Liver (tissue), 8 donors: ENCODE measurements at regions not wholly inside any gene's neighbourhood (a gene's known extent, or its start where the extent isn't known, plus 50 kb on each side); places are given as distances from the start of the nearest gene placed in this dataset.

ENCODE experiments used
- DNase-seq: peaks from one replicate; pipeline ENCODE4 v3.0.0-alpha.2; 2017; ENCODE audit warnings: low spot score
- H3K27ac ChIP-seq, 2 donors: one replicate each; pipeline ENCODE4 v1.7.0; 2013; ENCODE audit warnings: inconsistent platforms in 2 of 2, low read length in 2 of 2, control low read depth in 1 of 2, low read depth in 1 of 2, mild to moderate bottlenecking in 1 of 2
- H3K27me3 ChIP-seq, 4 donors: one replicate each; pipeline versions ENCODE4 v1.6.1 to v1.7.0; 2013; ENCODE audit warnings: low read length in 3 of 4, inconsistent platforms in 1 of 4, mild to moderate bottlenecking in 1 of 4, moderate library complexity in 1 of 4; ENCODE audit not compliant: control insufficient read depth in 4 of 4, insufficient read depth in 4 of 4
- H3K36me3 ChIP-seq, 4 donors: one replicate each; pipeline versions ENCODE4 v1.6.1 to v1.7.0; 2013; ENCODE audit warnings: low read length in 3 of 4, mild to moderate bottlenecking in 3 of 4, low read depth in 1 of 4, moderate library complexity in 1 of 4; ENCODE audit not compliant: control insufficient read depth in 4 of 4, insufficient read depth in 3 of 4
- H3K4me1 ChIP-seq, 4 donors: one replicate each; pipeline versions ENCODE4 v1.6.1 to v1.7.0; 2013; ENCODE audit warnings: low read length in 3 of 4, mild to moderate bottlenecking in 3 of 4, moderate library complexity in 1 of 4; ENCODE audit not compliant: control insufficient read depth in 4 of 4, insufficient read depth in 4 of 4
- H3K4me3 ChIP-seq, 3 donors: one replicate each; pipeline versions ENCODE4 v1.6.1 to v1.7.0; 2013; ENCODE audit warnings: low read length in 3 of 3, control low read depth in 1 of 3, low read depth in 1 of 3, mild to moderate bottlenecking in 1 of 3
- H3K9ac ChIP-seq, 2 donors: one replicate each; pipeline ENCODE4 v1.7.0; 2013; ENCODE audit warnings: low read length in 2 of 2, mild to moderate bottlenecking in 2 of 2, moderate library complexity in 2 of 2, control low read depth in 1 of 2, low read depth in 1 of 2
- H3K9me3 ChIP-seq, 4 donors: one replicate each; pipeline versions ENCODE4 v1.6.1 to v1.7.0; 2013; ENCODE audit warnings: low read length in 3 of 4; ENCODE audit not compliant: control insufficient read depth in 4 of 4
- EGR1 ChIP-seq, 2 donors: IDR thresholded peaks; 2 replicates each; pipeline ENCODE4 v1.6.1; 2016 to 2018; ENCODE audit warnings: antibody characterized with exemption in 2 of 2, low read depth in 2 of 2
- FOXA1 ChIP-seq: IDR thresholded peaks from 2 replicates; pipeline ENCODE4 v1.6.1; 2016; ENCODE audit warnings: antibody characterized with exemption
- FOXA2 ChIP-seq: IDR thresholded peaks from 2 replicates; pipeline ENCODE4 v1.6.1; 2016; ENCODE audit warnings: antibody characterized with exemption
- GABPA ChIP-seq, 2 donors: IDR thresholded peaks in 1 of 2; conservative IDR thresholded peaks in 1 of 2; 2 replicates each; pipeline ENCODE4 v1.6.1; 2016; ENCODE audit warnings: antibody characterized with exemption in 2 of 2, mild to moderate bottlenecking in 1 of 2, moderate library complexity in 1 of 2
- HNF4A ChIP-seq, 2 donors: conservative IDR thresholded peaks; 2 replicates each; pipeline ENCODE4 v1.6.1; 2016; ENCODE audit warnings: antibody characterized with exemption in 2 of 2, mild to moderate bottlenecking in 2 of 2
- JUND ChIP-seq, 2 donors: IDR thresholded peaks; 2 replicates each; pipeline ENCODE4 v1.6.1; 2016; ENCODE audit warnings: antibody characterized with exemption in 2 of 2
- NR2F2 ChIP-seq: IDR thresholded peaks from 2 replicates; pipeline ENCODE4 v1.6.1; 2016; ENCODE audit warnings: antibody characterized with exemption
- RAD21 ChIP-seq, 2 donors: IDR thresholded peaks; 2 replicates each; pipeline ENCODE4 v1.6.1; 2016; ENCODE audit warnings: antibody characterized with exemption in 2 of 2, mild to moderate bottlenecking in 2 of 2
- REST ChIP-seq: IDR thresholded peaks from 2 replicates; pipeline ENCODE4 v1.6.1; 2016; ENCODE audit warnings: antibody characterized with exemption, mild to moderate bottlenecking
- RXRA ChIP-seq, 2 donors: IDR thresholded peaks; 2 replicates each; pipeline ENCODE4 v1.6.1; 2017 to 2018; ENCODE audit warnings: antibody characterized with exemption in 2 of 2, mild to moderate bottlenecking in 1 of 2
- SP1 ChIP-seq: IDR thresholded peaks from 2 replicates; pipeline ENCODE4 v1.6.1; 2018; ENCODE audit warnings: antibody characterized with exemption, mild to moderate bottlenecking
- TAF1 ChIP-seq: conservative IDR thresholded peaks from 2 replicates; pipeline ENCODE4 v1.6.1; 2016; ENCODE audit warnings: antibody characterized with exemption, mild to moderate bottlenecking
- YY1 ChIP-seq: IDR thresholded peaks from 2 replicates; pipeline ENCODE4 v1.6.1; 2016; ENCODE audit warnings: antibody characterized with exemption, mild to moderate bottlenecking
- WGBS: extraction: QIAGEN DNeasy Blood & Tissue Kit; methylation state at CpG from one replicate; pipeline ENCODE4 v1.1.7; 2013; 5-methylcytosine and 5-hydroxymethylcytosine counted together
- TF ChIP-seq, protein P1 (sequence below): IDR thresholded peaks from 2 replicates; pipeline ENCODE4 v1.6.1; 2016; ENCODE audit warnings: antibody characterized with exemption
- TF ChIP-seq, protein P2 (sequence below): fragments of 150-350 bp; IDR thresholded peaks from 2 replicates; pipeline ENCODE4 v1.5.1; 2017; ENCODE audit warnings: improper control_type of control experiment, low read depth, low read length; ENCODE audit not compliant: missing input control
- TF ChIP-seq, protein P3 (sequence below): IDR thresholded peaks from 2 replicates; pipeline ENCODE4 v1.6.1; 2016; ENCODE audit warnings: antibody characterized with exemption
- donor health status: healthy.
- donor health status: healthy.
- donor health status: healthy.
- donor health status: healthy.
- donor health status: healthy.

- Histone ChIP-seq H3K36me3 (no peaks in the 10 kb centered on the region), H3K9me3 (no peaks in the 10 kb centered on the region), H3K4me1 (no peaks in the 10 kb centered on the region), H3K9ac (no peak overlapping the region), H3K27ac (no peak overlapping the region), H3K27me3 (peaks cover 0 to 13% (median 0%) of the 10 kb centered on the region in 4 donors), H3K4me3 (no peak overlapping the region)
- TF ChIP-seq YY1: no peak
- no peak for DNase-seq
- WGBS: 85% methylated on average over 4 of the region's 4 CpGs
These were observed 602.6 kb upstream of the DAB2 start for GRCh38 chr5:40027400-40027799.

- no peak overlapping the region for H3K27ac ChIP-seq
- H3K4me3 ChIP-seq: no peak overlapping the region
- no peaks in the 10 kb centered on the region for H3K9me3 ChIP-seq
- peaks cover 0 to 6% (median 0%) of the 10 kb centered on the region in 4 donors for H3K27me3 ChIP-seq
- no peaks in the 10 kb centered on the region for H3K4me1 ChIP-seq
- 71% methylated on average over 3 of the region's 3 CpGs for WGBS
- H3K9ac ChIP-seq: no peak overlapping the region
- DNase-seq: no peak
- H3K36me3 ChIP-seq: no peaks in the 10 kb centered on the region
- no peak for TF ChIP-seq RAD21 (IDR thresholded peaks at IDR 0.05)
- no peak for TF ChIP-seq EGR1 (IDR thresholded peaks at IDR 0.05; ENCODE audit: low read depth in 2 of 2)
- TF ChIP-seq, protein P1, sequence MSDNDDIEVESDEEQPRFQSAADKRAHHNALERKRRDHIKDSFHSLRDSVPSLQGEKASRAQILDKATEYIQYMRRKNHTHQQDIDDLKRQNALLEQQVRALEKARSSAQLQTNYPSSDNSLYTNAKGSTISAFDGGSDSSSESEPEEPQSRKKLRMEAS: no peak
- TF ChIP-seq, protein P2, sequence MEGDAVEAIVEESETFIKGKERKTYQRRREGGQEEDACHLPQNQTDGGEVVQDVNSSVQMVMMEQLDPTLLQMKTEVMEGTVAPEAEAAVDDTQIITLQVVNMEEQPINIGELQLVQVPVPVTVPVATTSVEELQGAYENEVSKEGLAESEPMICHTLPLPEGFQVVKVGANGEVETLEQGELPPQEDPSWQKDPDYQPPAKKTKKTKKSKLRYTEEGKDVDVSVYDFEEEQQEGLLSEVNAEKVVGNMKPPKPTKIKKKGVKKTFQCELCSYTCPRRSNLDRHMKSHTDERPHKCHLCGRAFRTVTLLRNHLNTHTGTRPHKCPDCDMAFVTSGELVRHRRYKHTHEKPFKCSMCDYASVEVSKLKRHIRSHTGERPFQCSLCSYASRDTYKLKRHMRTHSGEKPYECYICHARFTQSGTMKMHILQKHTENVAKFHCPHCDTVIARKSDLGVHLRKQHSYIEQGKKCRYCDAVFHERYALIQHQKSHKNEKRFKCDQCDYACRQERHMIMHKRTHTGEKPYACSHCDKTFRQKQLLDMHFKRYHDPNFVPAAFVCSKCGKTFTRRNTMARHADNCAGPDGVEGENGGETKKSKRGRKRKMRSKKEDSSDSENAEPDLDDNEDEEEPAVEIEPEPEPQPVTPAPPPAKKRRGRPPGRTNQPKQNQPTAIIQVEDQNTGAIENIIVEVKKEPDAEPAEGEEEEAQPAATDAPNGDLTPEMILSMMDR: no peak
- TF ChIP-seq SP1: no peak
- TF ChIP-seq FOXA1: no peak
- TF ChIP-seq HNF4A (conservative IDR thresholded peaks at IDR 0.05): no peak
- no peak for TF ChIP-seq RXRA (IDR thresholded peaks at IDR 0.05)
- TF ChIP-seq GABPA (IDR thresholded peaks at IDR 0.05 in 1 of 2, conservative IDR thresholded peaks at IDR 0.05 in 1 of 2): no peak
- no peak for TF ChIP-seq JUND (IDR thresholded peaks at IDR 0.05)
- TF ChIP-seq NR2F2: no peak
- TF ChIP-seq TAF1: no peak
- no peak for TF ChIP-seq REST
- TF ChIP-seq, protein P3, sequence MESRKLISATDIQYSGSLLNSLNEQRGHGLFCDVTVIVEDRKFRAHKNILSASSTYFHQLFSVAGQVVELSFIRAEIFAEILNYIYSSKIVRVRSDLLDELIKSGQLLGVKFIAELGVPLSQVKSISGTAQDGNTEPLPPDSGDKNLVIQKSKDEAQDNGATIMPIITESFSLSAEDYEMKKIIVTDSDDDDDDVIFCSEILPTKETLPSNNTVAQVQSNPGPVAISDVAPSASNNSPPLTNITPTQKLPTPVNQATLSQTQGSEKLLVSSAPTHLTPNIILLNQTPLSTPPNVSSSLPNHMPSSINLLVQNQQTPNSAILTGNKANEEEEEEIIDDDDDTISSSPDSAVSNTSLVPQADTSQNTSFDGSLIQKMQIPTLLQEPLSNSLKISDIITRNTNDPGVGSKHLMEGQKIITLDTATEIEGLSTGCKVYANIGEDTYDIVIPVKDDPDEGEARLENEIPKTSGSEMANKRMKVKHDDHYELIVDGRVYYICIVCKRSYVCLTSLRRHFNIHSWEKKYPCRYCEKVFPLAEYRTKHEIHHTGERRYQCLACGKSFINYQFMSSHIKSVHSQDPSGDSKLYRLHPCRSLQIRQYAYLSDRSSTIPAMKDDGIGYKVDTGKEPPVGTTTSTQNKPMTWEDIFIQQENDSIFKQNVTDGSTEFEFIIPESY: no peak
- TF ChIP-seq YY1: no peak
- no peak for TF ChIP-seq FOXA2
These were observed 600.8 kb upstream of the DAB2 start for GRCh38 chr5:40025586-40025985.
